ENCODE measurements at regions not wholly inside any gene's neighbourhood (a gene's known extent, or its start where the extent isn't known, plus 50 kb on each side); places are given as distances from the start of the nearest gene placed in this dataset.

DNA sequence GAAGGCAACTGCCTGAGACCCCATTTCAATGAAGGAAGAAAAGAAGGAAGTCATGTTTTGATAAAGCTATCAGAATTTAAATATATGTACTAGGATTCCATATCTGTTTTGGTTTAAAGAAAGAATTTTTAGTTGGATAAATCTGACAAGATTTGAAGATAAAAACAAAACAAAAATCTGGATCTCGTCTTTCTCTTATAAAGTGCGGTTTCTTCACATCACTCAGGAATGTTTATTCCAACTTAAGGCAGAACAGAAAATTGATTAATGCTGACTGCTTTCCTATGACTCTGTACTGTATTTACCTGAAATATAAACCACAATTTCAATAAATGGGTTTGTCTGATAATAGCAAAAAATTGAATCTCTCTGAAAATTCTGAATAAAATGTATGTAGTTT, 439.7 kb downstream of the RFPL4B start:
- Histone ChIP-seq H3K4me3 (no peak overlapping the region), H3K9me3 (ENCODE audit: low read depth, low read length) (no peaks in the 10 kb centered on the region), H3K27ac (no peak overlapping the region), H3K36me3 (ENCODE audit: insufficient read depth, low read length) (no peaks in the 10 kb centered on the region), H3K9ac (ENCODE audit: insufficient read length) (no peak overlapping the region)
- no peak for DNase-seq (ENCODE audit: low read depth, low spot score)
- TF ChIP-seq POLR2AphosphoS5 (IDR thresholded peaks at IDR 0.05; ENCODE audit: borderline replicate concordance, low read depth, low read length) (no peak), FOXP2 (optimal IDR thresholded peaks at IDR 0.05; ENCODE audit: control extremely low read depth, extremely low read length, insufficient read depth) (no peak), EZH2 (IDR thresholded peaks at IDR 0.05) (no peak)

DNA sequence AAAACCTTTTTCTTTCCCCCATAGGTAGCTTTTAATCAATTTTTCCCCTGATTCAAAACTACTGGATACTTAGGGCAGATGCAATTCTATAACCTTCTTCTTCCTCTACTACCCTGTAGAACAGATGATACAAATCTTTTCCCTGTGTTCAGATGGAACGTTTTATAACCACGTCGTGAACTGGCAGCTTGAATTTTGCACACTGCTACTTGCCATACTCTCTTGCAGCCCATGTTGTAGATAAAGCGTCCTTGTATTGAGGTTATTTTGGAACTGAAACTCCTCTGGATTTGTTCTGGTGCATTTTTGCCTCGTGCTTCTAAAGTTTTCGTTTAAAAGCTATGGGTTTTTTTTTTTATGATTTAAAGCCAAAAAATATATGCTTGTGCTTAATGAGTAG, 440.2 kb downstream of the RFPL4B start:
- Histone ChIP-seq H3K4me3 (no peak overlapping the region), H3K9me3 (ENCODE audit: low read depth, low read length) (no peaks in the 10 kb centered on the region), H3K36me3 (ENCODE audit: insufficient read depth, low read length) (no peaks in the 10 kb centered on the region), H3K9ac (ENCODE audit: insufficient read length) (no peak overlapping the region), H3K27ac (no peak overlapping the region)
- TF ChIP-seq EZH2 (IDR thresholded peaks at IDR 0.05) (no peak), POLR2AphosphoS5 (IDR thresholded peaks at IDR 0.05; ENCODE audit: borderline replicate concordance, low read depth, low read length) (no peak), FOXP2 (optimal IDR thresholded peaks at IDR 0.05; ENCODE audit: control extremely low read depth, extremely low read length, insufficient read depth) (no peak)
- no peak for DNase-seq (ENCODE audit: low read depth, low spot score)

DNA sequence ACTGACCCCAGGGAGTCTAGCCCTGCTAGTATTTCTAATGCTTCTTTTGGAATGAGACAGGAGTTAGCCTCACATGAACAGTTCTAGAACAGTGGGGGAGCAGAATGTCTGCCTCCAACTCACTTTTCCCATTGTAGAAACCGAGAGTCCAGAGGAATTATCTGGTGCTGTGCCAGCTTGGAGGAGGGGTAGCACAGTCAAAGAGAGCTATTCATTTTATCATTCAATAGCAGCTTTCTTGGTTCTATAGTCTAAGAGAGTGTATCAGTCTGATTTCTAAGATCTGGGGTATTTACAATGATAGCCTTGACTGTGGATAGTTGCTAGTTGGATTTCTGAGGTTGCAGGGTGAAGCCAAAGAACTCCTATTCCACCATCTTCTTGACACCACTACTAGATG, 448.2 kb downstream of the RFPL4B start:
- no peak overlapping the region for H3K4me3 ChIP-seq
- no peaks in the 10 kb centered on the region for H3K36me3 ChIP-seq (ENCODE audit: insufficient read depth, low read length)
- no peaks in the 10 kb centered on the region; the same call in 1 of the 2 replicates for H3K9me3 ChIP-seq (ENCODE audit: low read depth, low read length)
- H3K9ac ChIP-seq (ENCODE audit: insufficient read length), result no peak overlapping the region
- no peak for DNase-seq (ENCODE audit: low read depth, low spot score)
- TF ChIP-seq POLR2AphosphoS5 (IDR thresholded peaks at IDR 0.05; ENCODE audit: borderline replicate concordance, low read depth, low read length) (no peak), FOXP2 (optimal IDR thresholded peaks at IDR 0.05; ENCODE audit: control extremely low read depth, extremely low read length, insufficient read depth) (no peak), EZH2 (IDR thresholded peaks at IDR 0.05) (no peak)
- no peak overlapping the region for H3K27ac ChIP-seq

DNA sequence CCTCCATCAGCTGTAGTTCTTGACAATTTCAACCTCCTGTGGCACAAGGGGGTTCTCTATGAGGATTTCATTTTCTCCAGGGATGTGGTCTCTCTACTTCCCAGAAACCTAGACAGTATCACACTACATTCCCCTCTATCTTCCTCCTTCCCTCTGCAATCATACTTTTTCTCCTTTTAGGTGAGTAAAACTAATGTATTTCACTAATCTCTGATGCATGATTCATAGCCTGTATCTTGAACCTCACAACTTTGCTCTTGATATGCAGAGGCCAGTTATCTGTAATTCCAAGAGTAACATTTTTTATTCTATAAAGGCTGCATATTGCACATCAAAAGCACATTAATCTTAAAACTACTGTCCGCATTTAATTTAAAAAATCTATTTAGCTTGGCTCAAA, 449.6 kb downstream of the RFPL4B start:
- no peaks in the 10 kb centered on the region; the same call in 1 of the 2 replicates for H3K9me3 ChIP-seq (ENCODE audit: low read depth, low read length)
- H3K36me3 ChIP-seq (ENCODE audit: insufficient read depth, low read length), result no peaks in the 10 kb centered on the region
- H3K27ac ChIP-seq, result no peak overlapping the region
- no peak overlapping the region for H3K4me3 ChIP-seq
- no peak for TF ChIP-seq FOXP2 (optimal IDR thresholded peaks at IDR 0.05; ENCODE audit: control extremely low read depth, extremely low read length, insufficient read depth)
- no peak for TF ChIP-seq EZH2 (IDR thresholded peaks at IDR 0.05)
- TF ChIP-seq POLR2AphosphoS5 (IDR thresholded peaks at IDR 0.05; ENCODE audit: borderline replicate concordance, low read depth, low read length), result no peak
- DNase-seq (ENCODE audit: low read depth, low spot score), result no peak
- H3K9ac ChIP-seq (ENCODE audit: insufficient read length), result no peak overlapping the region

DNA sequence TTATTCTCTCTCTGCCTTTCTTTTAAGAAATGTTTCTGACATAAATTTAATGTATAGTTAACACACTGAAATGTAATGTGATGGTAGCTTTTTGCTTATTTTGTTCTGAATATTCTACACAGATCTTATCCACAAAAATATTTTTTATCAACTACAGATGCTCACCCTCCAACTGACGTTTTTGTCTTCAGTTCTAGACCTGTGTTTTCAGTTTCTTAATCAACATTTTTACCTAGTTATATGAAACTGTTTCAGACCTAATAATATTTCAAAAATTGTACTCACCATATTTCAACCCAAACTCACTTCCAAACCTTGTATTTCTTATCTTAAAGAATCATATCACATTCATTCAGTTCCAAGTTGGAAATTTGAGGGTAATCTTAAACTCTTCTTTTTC, 452.8 kb downstream of the RFPL4B start:
- Histone ChIP-seq H3K27ac (no peak overlapping the region), H3K9ac (ENCODE audit: insufficient read length) (no peak overlapping the region), H3K36me3 (ENCODE audit: insufficient read depth, low read length) (no peaks in the 10 kb centered on the region), H3K4me3 (no peak overlapping the region), H3K9me3 (ENCODE audit: low read depth, low read length) (no peaks in the 10 kb centered on the region)
- TF ChIP-seq FOXP2 (optimal IDR thresholded peaks at IDR 0.05; ENCODE audit: control extremely low read depth, extremely low read length, insufficient read depth) (no peak), POLR2AphosphoS5 (IDR thresholded peaks at IDR 0.05; ENCODE audit: borderline replicate concordance, low read depth, low read length) (no peak), EZH2 (IDR thresholded peaks at IDR 0.05) (no peak)
- no peak for DNase-seq (ENCODE audit: low read depth, low spot score)

DNA sequence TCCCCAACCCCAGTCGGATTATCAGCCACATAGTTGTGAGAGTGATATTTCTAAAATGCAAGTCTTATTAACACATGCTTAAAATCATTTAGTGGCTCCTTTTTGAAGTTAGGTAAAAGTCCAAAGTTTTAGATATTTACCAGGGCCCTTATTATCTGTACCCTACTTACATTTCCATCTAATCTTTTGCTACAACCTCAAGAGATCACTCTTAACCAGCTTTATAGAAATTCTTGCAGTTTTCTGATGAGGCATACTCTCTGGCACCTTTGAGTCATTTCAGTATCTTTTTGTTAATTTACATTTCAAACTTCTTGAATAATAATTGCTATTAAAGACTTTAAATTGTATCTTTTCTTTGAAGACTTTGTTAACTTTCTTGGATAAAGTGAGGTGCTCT, 453.3 kb downstream of the RFPL4B start:
- Histone ChIP-seq H3K4me3 (no peak overlapping the region), H3K9me3 (ENCODE audit: low read depth, low read length) (no peaks in the 10 kb centered on the region), H3K27ac (no peak overlapping the region), H3K9ac (ENCODE audit: insufficient read length) (no peak overlapping the region), H3K36me3 (ENCODE audit: insufficient read depth, low read length) (no peaks in the 10 kb centered on the region)
- TF ChIP-seq FOXP2 (optimal IDR thresholded peaks at IDR 0.05; ENCODE audit: control extremely low read depth, extremely low read length, insufficient read depth) (no peak), POLR2AphosphoS5 (IDR thresholded peaks at IDR 0.05; ENCODE audit: borderline replicate concordance, low read depth, low read length) (no peak), EZH2 (IDR thresholded peaks at IDR 0.05) (no peak)
- no peak for DNase-seq (ENCODE audit: low read depth, low spot score)

DNA sequence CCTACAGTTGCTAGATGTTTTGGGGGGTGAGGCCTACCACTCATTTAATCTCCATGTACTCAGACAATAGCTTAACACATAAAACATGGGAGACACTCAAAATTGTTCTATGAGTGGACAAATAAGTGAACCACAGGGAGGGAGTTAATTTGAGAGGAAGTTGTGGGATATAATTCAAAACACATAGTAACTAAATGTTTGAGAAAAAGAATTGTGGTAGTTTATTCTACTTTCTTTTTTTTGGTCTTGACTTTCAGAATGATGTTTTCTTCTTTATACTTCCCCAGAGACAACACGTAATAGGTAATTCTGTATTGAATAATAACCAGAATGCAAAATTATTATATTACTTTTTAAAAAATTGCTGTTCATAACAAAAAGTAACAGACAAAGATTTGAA, 453.8 kb downstream of the RFPL4B start:
- no peak for DNase-seq (ENCODE audit: low read depth, low spot score)
- Histone ChIP-seq H3K9me3 (ENCODE audit: low read depth, low read length) (no peaks in the 10 kb centered on the region), H3K9ac (ENCODE audit: insufficient read length) (no peak overlapping the region), H3K27ac (no peak overlapping the region), H3K4me3 (no peak overlapping the region), H3K36me3 (ENCODE audit: insufficient read depth, low read length) (no peaks in the 10 kb centered on the region)
- TF ChIP-seq FOXP2 (optimal IDR thresholded peaks at IDR 0.05; ENCODE audit: control extremely low read depth, extremely low read length, insufficient read depth) (no peak), EZH2 (IDR thresholded peaks at IDR 0.05) (no peak), POLR2AphosphoS5 (IDR thresholded peaks at IDR 0.05; ENCODE audit: borderline replicate concordance, low read depth, low read length) (no peak)

DNA sequence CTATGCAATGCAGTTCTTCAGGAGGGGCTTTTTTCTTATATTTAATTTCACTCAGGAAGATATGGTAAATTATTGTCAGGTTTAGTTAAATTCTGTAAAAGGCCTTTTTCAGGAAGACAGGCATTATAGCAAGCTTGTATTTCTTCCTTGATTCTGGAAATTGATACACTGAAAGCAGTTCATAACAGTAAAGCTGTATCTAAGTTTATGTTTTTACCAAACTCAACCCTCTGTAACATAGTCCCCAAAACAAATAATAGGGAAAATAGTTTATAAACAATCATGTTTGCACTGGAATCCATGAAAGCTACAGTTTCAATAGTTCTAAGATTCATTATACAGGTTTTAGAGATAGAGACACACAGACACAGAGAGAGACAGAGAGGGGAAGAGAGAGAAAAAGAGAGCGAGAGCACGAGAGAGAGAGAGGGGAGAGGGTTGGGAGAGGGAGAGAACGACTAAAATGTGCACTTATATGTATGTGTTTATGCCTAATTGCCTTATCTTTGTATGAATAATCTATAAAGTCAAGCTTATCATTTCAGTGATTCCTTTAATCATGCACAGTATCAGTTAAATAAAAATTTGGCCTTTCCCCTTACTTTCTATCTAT, 454.4 kb downstream of the RFPL4B start:
- H3K27ac ChIP-seq, result no peak overlapping the region
- no peak for DNase-seq (ENCODE audit: low read depth, low spot score)
- no peak overlapping the region for H3K4me3 ChIP-seq
- no peaks in the 10 kb centered on the region for H3K9me3 ChIP-seq (ENCODE audit: low read depth, low read length)
- H3K9ac ChIP-seq (ENCODE audit: insufficient read length), result no peak overlapping the region
- H3K36me3 ChIP-seq (ENCODE audit: insufficient read depth, low read length), result no peaks in the 10 kb centered on the region
- TF ChIP-seq POLR2AphosphoS5 (IDR thresholded peaks at IDR 0.05; ENCODE audit: borderline replicate concordance, low read depth, low read length), result no peak
- TF ChIP-seq EZH2 (IDR thresholded peaks at IDR 0.05), result no peak
- no peak for TF ChIP-seq FOXP2 (optimal IDR thresholded peaks at IDR 0.05; ENCODE audit: control extremely low read depth, extremely low read length, insufficient read depth)

DNA sequence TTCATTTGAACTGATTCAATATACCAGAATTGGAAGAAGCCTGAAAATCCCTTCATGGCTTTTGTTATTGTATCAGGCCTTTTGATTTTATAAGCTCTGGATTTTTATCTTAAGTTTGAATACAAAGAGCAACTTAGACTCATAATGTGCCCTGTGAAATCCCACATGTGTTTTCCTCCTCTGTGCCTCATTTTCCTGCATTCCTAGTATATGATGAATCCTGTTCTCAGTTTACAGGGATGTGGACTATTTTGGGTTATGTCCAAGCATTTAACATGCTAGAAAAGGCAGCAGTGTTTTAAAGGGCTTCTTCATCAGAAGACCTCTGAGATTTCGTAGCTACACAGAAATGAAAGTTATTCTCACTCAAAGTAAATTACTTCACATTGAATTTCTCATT, 455.0 kb downstream of the RFPL4B start:
- H3K27ac ChIP-seq, result no peak overlapping the region
- no peak overlapping the region for H3K9ac ChIP-seq (ENCODE audit: insufficient read length)
- no peak for DNase-seq (ENCODE audit: low read depth, low spot score)
- H3K4me3 ChIP-seq, result no peak overlapping the region
- H3K36me3 ChIP-seq (ENCODE audit: insufficient read depth, low read length), result no peaks in the 10 kb centered on the region
- no peaks in the 10 kb centered on the region for H3K9me3 ChIP-seq (ENCODE audit: low read depth, low read length)
- no peak for TF ChIP-seq FOXP2 (optimal IDR thresholded peaks at IDR 0.05; ENCODE audit: control extremely low read depth, extremely low read length, insufficient read depth)
- no peak for TF ChIP-seq POLR2AphosphoS5 (IDR thresholded peaks at IDR 0.05; ENCODE audit: borderline replicate concordance, low read depth, low read length)
- no peak for TF ChIP-seq EZH2 (IDR thresholded peaks at IDR 0.05)

Measured in SK-N-MC (cell line).